ENCODE measurements at regions not wholly inside any gene's neighbourhood (a gene's known extent, or its start where the extent isn't known, plus 50 kb on each side); places are given as distances from the start of the nearest gene placed in this dataset.

DNA sequence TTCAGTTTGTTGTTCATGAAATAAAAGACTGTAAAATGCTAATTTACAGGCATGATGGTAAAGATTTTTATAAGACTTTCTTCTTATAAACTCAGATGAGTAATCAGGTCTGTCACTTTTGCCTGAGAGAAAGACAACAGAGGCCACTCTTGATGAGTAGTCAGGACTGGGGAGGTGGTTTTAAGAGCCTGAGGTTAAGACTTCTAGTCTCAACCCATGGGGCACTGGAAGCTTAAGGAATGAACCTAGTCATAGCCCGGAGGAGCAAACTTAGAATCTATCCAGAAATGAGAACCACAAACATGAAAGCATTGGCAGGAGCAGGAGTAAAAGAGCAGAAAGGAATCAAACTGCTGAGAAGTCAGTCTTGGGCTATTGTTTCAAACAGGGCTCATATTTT, 846.3 kb upstream of the ARPP21 start:
- TF ChIP-seq, protein P1, sequence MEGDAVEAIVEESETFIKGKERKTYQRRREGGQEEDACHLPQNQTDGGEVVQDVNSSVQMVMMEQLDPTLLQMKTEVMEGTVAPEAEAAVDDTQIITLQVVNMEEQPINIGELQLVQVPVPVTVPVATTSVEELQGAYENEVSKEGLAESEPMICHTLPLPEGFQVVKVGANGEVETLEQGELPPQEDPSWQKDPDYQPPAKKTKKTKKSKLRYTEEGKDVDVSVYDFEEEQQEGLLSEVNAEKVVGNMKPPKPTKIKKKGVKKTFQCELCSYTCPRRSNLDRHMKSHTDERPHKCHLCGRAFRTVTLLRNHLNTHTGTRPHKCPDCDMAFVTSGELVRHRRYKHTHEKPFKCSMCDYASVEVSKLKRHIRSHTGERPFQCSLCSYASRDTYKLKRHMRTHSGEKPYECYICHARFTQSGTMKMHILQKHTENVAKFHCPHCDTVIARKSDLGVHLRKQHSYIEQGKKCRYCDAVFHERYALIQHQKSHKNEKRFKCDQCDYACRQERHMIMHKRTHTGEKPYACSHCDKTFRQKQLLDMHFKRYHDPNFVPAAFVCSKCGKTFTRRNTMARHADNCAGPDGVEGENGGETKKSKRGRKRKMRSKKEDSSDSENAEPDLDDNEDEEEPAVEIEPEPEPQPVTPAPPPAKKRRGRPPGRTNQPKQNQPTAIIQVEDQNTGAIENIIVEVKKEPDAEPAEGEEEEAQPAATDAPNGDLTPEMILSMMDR (IDR thresholded peaks at IDR 0.05; ENCODE audit: insufficient read depth, low read depth, low read length, missing control alignments) = no peak
- no peak for DNase-seq (ENCODE audit: low read depth)
- no peak overlapping the region for H3K4me3 ChIP-seq (ENCODE audit: low read depth, low read length)

DNA sequence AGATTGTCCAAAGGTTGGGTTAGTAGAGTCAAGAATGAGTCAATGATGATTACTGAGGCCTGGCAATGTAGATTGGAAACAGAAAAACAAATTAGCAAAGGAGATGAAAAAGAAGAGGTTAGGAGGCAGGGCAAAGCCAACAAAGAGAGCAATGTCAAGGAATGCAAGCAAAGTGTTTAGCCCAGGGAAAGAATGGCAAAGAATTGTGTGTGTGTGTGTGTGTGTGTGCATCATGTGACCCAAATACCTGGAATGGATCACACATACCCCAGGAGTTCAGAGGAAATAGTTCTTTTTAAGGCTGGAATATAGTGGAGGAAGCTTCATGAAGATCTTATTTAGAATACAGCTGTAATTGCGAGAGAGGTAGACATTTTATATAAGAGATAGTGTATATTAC, 831.7 kb upstream of the ARPP21 start:
- DNase-seq (ENCODE audit: low read depth) = no peak
- TF ChIP-seq, protein P1 (IDR thresholded peaks at IDR 0.05; ENCODE audit: insufficient read depth, low read depth, low read length, missing control alignments) = no peak
- H3K4me3 ChIP-seq (ENCODE audit: low read depth, low read length) = no peak overlapping the region

DNA sequence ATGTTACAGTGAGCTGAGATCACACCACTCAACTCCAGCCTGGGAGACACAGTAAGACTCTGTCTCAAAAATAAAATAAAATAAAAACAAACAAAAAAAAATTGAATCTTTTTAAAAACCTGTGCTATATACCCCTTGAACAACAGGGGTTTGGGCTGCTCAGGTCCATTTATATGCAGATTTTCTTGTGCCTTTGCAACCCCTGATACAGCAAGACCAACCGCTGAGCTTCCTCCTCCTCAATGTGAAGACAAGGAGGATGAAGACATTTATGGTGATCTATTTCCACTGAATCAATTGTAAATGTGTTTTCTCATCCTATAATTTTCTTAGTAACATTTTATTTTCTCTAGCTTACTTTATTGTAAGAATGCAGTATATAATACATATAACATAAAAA, 831.0 kb upstream of the ARPP21 start:
- TF ChIP-seq, protein P1 (IDR thresholded peaks at IDR 0.05; ENCODE audit: insufficient read depth, low read depth, low read length, missing control alignments) = no peak
- no peak for DNase-seq (ENCODE audit: low read depth)
- no peak overlapping the region for H3K4me3 ChIP-seq (ENCODE audit: low read depth, low read length)

DNA sequence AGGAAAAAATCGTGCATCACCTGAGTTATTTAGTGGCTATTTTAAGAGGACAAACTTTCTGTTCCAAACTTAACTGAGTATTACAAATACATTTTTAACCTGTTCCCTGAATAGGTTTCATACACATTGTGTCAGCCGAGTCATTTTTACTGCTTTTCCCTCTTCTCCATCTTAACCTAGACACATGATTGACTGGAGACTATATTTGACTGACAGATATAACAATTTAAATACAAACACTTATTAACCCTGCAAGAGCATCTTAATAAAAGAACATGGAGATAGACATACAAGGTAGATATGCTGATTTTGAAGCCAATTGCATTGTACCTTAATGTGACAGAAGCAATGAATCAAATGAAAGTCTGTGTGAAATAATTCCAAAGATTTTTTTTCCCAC, 810.5 kb upstream of the ARPP21 start:
- no peak for DNase-seq (ENCODE audit: low read depth)
- H3K4me3 ChIP-seq (ENCODE audit: low read depth, low read length) = no peak overlapping the region
- TF ChIP-seq, protein P1 (IDR thresholded peaks at IDR 0.05; ENCODE audit: insufficient read depth, low read depth, low read length, missing control alignments) = no peak

DNA sequence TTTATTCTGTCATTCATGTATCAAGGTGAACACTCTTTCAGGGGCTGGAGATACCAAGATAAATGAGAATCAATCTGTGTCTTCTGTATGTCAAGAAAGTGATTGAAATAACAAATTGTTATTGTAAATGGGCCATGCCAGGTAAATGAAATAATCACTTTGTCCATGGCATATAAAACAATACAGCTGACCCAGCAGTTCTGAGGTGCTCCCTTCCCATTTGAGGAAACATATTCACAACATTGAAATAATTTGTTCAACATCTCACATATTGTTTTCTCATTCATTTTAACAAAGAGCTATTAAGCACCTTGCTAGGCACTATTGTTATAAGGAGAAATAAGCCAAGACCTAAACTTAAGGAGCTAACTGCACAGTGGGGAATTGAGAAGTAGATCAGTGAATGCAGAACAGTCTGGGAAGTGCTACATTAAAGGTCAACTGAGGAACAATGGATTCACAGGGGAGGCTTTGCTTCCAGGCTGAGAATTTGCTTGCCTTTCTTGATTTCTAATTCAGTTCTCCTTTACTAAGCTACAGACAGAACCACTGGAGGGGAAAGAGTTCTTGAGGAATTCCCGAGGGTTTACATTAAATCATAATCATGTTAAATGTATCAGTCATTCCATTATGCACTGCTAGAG, 806.3 kb upstream of the ARPP21 start:
- TF ChIP-seq, protein P1 (IDR thresholded peaks at IDR 0.05; ENCODE audit: insufficient read depth, low read depth, low read length, missing control alignments) = no peak

DNA sequence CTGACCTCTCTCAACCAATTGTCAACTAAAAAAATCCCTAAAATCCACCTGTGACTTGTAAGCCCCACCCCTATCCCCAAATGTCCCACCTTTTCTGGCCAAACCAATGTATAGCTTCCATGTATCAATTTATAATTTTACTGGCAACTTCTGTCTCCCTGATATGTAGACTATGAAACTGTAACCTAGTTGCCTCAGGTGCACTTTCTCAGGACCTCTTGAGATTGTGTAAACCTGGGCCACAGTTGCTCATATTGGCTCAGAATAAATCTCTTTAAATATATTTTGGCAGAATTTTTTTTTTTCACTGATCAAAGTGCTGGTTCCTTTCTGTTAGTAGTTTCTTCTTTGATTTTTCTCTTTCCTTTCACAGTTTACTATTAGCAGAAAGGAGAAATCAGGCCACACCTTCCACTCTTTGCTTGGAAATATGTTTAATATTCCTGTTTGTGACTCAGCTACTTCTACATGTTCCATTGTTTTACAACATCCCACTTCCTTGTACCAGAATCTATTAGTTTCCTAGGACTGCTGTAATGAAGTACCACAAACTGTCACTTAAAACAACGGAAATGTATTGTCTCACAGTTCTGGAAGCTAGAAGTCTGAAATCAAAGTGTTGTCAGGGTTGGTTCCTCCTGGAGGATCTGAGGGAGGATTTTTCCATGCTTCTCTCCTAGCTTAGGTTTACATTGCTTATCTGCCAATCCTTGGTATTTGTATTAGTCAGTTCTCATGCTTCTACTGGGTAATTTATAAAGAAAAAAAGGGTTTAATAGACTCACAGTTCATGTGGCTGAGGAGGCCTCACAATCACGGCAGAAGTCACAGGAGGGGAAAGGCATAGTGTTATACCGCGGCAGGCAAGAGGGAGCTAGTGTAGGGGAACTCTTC, 801.2 kb upstream of the ARPP21 start:
- no peak overlapping the region for H3K4me3 ChIP-seq (ENCODE audit: low read depth, low read length)
- no peak for DNase-seq (ENCODE audit: low read depth)
- TF ChIP-seq, protein P1 (IDR thresholded peaks at IDR 0.05; ENCODE audit: insufficient read depth, low read depth, low read length, missing control alignments) = no peak

More for the DNA sequence above, 806.3 kb upstream of the ARPP21 start:
- no peak overlapping the region for H3K4me3 ChIP-seq (ENCODE audit: low read depth, low read length)
- DNase-seq (ENCODE audit: low read depth) = no peak
